Glutamatergic neuron (in vitro differentiated cells): ENCODE measurements at regions not wholly inside any gene's neighbourhood (a gene's known extent, or its start where the extent isn't known, plus 50 kb on each side); places are given as distances from the start of the nearest gene placed in this dataset.

Source experiments
- DNase-seq: peaks from one replicate; pipeline ENCODE4 v3.0.0; 2022
- H3K27ac Mint-ChIP-seq: one replicate; pipeline ENCODE4 v1.8.0; 2020; ENCODE audit warnings: mild to moderate bottlenecking, mixed read lengths, inconsistent platforms; ENCODE audit not compliant: unreplicated experiment
- H3K27me3 Mint-ChIP-seq: one replicate; pipeline ENCODE4 v1.8.0; 2020; ENCODE audit warnings: mild to moderate bottlenecking, moderate library complexity, mixed read lengths, inconsistent platforms; ENCODE audit not compliant: unreplicated experiment
- H3K36me3 Mint-ChIP-seq: one replicate; pipeline ENCODE4 v1.8.0; 2020; ENCODE audit warnings: mild to moderate bottlenecking, mixed read lengths, inconsistent platforms; ENCODE audit not compliant: unreplicated experiment
- H3K4me1 Mint-ChIP-seq: one replicate; pipeline ENCODE4 v1.8.0; 2020; ENCODE audit warnings: mild to moderate bottlenecking, low read depth, mixed read lengths, inconsistent platforms; ENCODE audit not compliant: unreplicated experiment
- H3K4me3 Mint-ChIP-seq: one replicate; pipeline ENCODE4 v1.8.0; 2020; ENCODE audit warnings: mild to moderate bottlenecking, mixed read lengths, inconsistent platforms; ENCODE audit not compliant: unreplicated experiment
- H3K9me3 Mint-ChIP-seq: one replicate; pipeline ENCODE4 v1.8.0; 2020; ENCODE audit warnings: mild to moderate bottlenecking, moderate library complexity, mixed read lengths, inconsistent platforms; ENCODE audit not compliant: unreplicated experiment
- TF ChIP-seq, protein P1 (sequence below): fragments of 200-600 bp; sonication (generic); IDR thresholded peaks from one replicate; pipeline ENCODE4 v1.5.0; 2021; ENCODE audit not compliant: partially characterized antibody, unreplicated experiment

DNA sequence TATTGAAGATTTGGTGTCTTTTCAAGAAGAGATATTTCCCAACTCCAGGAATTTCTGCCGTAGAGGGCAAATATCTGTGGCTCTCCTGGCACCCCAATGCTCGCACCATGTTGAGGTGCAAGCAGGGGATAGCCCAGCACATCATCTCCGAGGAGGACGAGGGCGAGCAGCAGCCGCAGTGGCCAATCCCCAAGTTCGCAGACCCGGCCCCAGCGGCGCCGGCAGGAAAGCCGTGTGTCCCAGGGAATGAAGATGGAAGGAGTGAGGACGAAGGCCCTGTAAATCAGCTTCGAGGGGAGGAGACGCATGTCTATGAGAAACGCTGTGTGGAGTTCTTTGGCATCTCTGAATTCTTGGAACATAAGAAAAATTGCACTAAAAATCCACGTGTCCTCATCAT is 213.4 kb upstream of the UBE2E2 start:
- H3K27me3 Mint-ChIP-seq: no peaks in the 10 kb centered on the region
- no peak for DNase-seq
- TF ChIP-seq, protein P1, sequence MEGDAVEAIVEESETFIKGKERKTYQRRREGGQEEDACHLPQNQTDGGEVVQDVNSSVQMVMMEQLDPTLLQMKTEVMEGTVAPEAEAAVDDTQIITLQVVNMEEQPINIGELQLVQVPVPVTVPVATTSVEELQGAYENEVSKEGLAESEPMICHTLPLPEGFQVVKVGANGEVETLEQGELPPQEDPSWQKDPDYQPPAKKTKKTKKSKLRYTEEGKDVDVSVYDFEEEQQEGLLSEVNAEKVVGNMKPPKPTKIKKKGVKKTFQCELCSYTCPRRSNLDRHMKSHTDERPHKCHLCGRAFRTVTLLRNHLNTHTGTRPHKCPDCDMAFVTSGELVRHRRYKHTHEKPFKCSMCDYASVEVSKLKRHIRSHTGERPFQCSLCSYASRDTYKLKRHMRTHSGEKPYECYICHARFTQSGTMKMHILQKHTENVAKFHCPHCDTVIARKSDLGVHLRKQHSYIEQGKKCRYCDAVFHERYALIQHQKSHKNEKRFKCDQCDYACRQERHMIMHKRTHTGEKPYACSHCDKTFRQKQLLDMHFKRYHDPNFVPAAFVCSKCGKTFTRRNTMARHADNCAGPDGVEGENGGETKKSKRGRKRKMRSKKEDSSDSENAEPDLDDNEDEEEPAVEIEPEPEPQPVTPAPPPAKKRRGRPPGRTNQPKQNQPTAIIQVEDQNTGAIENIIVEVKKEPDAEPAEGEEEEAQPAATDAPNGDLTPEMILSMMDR: no peak
- H3K4me3 Mint-ChIP-seq: no peak overlapping the region
- H3K36me3 Mint-ChIP-seq: no peaks in the 10 kb centered on the region
- H3K9me3 Mint-ChIP-seq: no peaks in the 10 kb centered on the region
- no peaks in the 10 kb centered on the region for H3K4me1 Mint-ChIP-seq
- H3K27ac Mint-ChIP-seq: no peak overlapping the region

DNA sequence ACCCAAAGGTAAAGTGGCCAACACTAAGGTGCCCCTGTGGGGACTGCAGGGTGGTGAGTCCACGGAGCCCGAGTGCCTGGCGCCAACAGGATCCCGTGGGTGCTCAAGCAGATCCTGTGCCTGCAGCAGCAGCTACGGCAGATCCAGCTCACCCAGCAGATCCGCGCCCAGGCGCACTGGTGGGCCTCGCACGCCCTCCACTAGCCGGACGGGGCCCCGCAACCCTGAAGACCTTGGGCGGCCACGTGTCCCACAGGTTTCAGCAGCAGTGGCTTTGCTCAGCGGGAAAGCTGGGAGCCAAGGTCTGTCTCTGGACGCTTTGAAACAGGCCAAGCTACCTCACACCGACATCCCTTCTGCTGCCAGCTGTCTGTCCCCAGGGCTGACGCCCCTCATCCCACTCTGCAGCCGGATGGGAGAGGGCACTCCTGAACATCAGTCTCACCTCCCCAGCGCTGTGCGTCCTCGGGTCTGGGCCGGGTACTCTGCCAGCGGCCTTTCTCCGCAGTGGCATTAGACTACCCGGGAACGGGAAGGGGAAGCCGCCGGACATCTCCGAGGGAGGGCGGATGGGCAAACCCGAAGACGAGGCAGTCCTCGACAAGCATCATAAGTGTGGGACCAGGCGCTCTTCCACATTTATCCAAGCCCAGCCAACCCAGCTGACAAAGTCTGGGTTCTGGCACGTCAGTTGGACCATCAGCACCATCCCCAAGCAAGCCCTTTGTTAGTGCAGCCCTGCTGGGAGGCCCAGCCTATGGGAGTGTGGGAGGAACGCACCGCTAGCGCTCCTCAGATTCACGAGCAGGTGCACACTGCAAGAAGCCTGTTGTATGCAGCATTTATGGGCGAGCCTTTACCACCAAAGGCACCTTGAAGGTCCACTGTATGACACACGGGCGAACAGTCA is 212.6 kb upstream of the UBE2E2 start:
- H3K4me3 Mint-ChIP-seq: no peak overlapping the region
- no peak for DNase-seq
- TF ChIP-seq, protein P1: no peak
- no peak overlapping the region for H3K27ac Mint-ChIP-seq
- no peaks in the 10 kb centered on the region for H3K9me3 Mint-ChIP-seq
- H3K36me3 Mint-ChIP-seq: no peaks in the 10 kb centered on the region
- H3K27me3 Mint-ChIP-seq: no peaks in the 10 kb centered on the region
- no peaks in the 10 kb centered on the region for H3K4me1 Mint-ChIP-seq

DNA sequence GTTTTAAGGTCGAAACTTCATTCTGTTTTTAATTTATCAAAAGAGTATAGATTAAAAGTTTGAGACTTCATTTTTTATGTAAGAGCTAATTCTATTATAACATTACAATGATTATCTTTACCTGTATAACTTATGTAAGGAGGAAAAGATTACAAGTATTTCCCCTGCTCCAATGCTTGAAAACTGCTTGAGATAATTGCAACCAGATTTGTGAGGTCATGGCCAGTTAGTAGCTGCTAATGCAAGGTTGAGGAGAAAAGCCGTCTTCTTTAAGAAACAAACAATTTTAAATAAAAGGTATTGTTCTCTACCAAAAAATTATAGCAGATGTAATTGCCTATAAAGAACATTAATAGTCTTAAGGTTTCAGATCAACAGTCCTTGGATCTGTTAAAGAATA is 208.3 kb upstream of the UBE2E2 start:
- no peaks in the 10 kb centered on the region for H3K27me3 Mint-ChIP-seq
- no peak overlapping the region for H3K4me3 Mint-ChIP-seq
- no peak for DNase-seq
- TF ChIP-seq, protein P1: no peak
- H3K36me3 Mint-ChIP-seq: no peaks in the 10 kb centered on the region
- H3K4me1 Mint-ChIP-seq: peaks cover 2% of the 10 kb centered on the region
- no peak overlapping the region for H3K27ac Mint-ChIP-seq
- no peaks in the 10 kb centered on the region for H3K9me3 Mint-ChIP-seq

DNA sequence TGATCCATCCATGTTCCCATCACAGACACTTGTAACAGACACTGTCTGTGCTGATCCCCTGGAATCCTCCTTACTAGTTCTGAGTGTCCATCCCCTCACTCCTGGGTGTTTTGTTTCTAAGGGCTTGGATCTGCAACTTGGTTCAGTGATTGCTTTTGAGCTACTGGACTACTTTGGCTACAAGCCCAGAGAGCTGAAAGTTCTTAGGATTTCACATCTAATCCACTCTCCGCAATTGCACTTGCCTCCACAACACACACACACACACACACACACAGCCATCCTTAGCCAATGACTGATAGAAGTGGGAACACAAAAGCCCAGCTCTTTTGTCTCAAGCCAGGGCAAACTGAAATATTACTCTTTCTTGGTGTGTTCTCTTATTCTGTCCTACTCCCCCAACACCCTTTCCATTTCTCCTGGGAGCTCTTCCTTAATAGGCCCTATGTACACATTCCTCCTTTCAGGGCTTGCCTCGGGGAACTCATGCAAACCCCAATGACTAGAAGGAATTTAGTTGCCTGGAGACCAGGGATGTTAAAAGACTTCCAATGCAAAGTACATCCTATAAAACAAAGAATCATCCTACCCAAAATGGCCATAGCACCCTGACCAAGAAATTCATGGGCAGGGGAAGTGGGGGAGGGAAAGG is 206.1 kb upstream of the UBE2E2 start:
- H3K27me3 Mint-ChIP-seq: no peaks in the 10 kb centered on the region
- TF ChIP-seq, protein P1: no peak
- no peaks in the 10 kb centered on the region for H3K36me3 Mint-ChIP-seq
- H3K4me1 Mint-ChIP-seq: peaks cover 2% of the 10 kb centered on the region
- no peak for DNase-seq
- no peaks in the 10 kb centered on the region for H3K9me3 Mint-ChIP-seq
- H3K4me3 Mint-ChIP-seq: no peak overlapping the region
- no peak overlapping the region for H3K27ac Mint-ChIP-seq

DNA sequence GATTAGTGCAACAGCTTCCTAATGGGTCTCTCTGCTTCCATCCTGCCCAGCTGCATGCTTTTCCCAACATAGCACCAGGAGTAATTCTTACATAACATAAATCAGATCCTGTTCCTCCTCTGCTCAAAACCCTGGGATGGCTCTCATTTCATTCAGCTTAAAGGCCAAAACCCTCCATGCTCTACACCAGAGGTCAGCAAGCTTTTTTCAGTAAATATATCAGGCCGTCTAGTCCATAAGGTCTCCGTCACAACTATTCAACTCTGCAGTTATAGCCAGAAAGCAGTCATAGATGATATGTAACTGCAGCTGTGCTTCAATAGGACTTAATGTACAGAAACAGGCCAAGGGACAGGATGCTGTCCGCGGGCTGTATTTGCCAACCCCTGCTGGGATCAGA is 202.8 kb upstream of the UBE2E2 start:
- TF ChIP-seq, protein P1: no peak
- Mint-ChIP-seq H3K9me3 (no peaks in the 10 kb centered on the region), H3K36me3 (no peaks in the 10 kb centered on the region), H3K27me3 (no peaks in the 10 kb centered on the region), H3K4me3 (no peak overlapping the region), H3K27ac (no peak overlapping the region), H3K4me1 (peaks cover 2% of the 10 kb centered on the region)
- no peak for DNase-seq
